ENCODE measurements at regions not wholly inside any gene's neighbourhood (a gene's known extent, or its start where the extent isn't known, plus 50 kb on each side); places are given as distances from the start of the nearest gene placed in this dataset.

GRCh38 chr7:25611196-25611595 is 382.9 kb upstream of the NPVF start:
- no peak for TF ChIP-seq CTCF (IDR thresholded peaks at IDR 0.05)
- no peak for FAIRE-seq
- 69 to 84% methylated on average over 4 of the region's 4 CpGs for WGBS, 2 donors
- H3K36me3 ChIP-seq: no peaks in the 10 kb centered on the region
- peaks cover 0 to 3% (median 0%) of the 10 kb centered on the region in 4 donors for H3K9me3 ChIP-seq
- ATAC-seq: no peak
- intact Hi-C loops (cut with DNase I): no loop called here
- H3K27ac ChIP-seq: no peak overlapping the region
- DNase-seq: no peak
- no peaks in the 10 kb centered on the region for H3K27me3 ChIP-seq
- no peaks in the 10 kb centered on the region for H3K4me1 ChIP-seq
- H3K4me3 ChIP-seq: no peak overlapping the region

- no peak for ATAC-seq
- H3K27ac ChIP-seq: no peak overlapping the region
- intact Hi-C loops (cut with DNase I): no loop called here
- DNase-seq: no peak
- FAIRE-seq: no peak
- 91 to 96% methylated on average over 4 of the region's 4 CpGs for WGBS, 2 donors
- H3K9me3 ChIP-seq: peaks cover 0 to 3% (median 0%) of the 10 kb centered on the region in 4 donors
- no peak overlapping the region for H3K4me3 ChIP-seq
- H3K27me3 ChIP-seq: no peaks in the 10 kb centered on the region
- H3K4me1 ChIP-seq: no peaks in the 10 kb centered on the region
- H3K36me3 ChIP-seq: no peaks in the 10 kb centered on the region
- TF ChIP-seq CTCF (IDR thresholded peaks at IDR 0.05): no peak
Observed at GRCh38 chr7:25613912-25614311, 385.6 kb upstream of the NPVF start.

- WGBS, 2 donors: 63 to 75% methylated on average over 3 of the region's 3 CpGs
- DNase-seq: no peak
- FAIRE-seq: no peak
- Histone ChIP-seq H3K27me3 (no peaks in the 10 kb centered on the region), H3K4me3 (no peak overlapping the region), H3K36me3 (no peaks in the 10 kb centered on the region), H3K4me1 (no peaks in the 10 kb centered on the region), H3K9me3 (peaks cover 0 to 3% (median 0%) of the 10 kb centered on the region in 4 donors), H3K27ac (no peak overlapping the region)
- TF ChIP-seq CTCF (IDR thresholded peaks at IDR 0.05): no peak
- intact Hi-C loops (cut with DNase I): no loop called here
- ATAC-seq: no peak
Observed at GRCh38 chr7:25614415-25614814, 386.1 kb upstream of the NPVF start.

- intact Hi-C loops (cut with DNase I): no loop called here
- Histone ChIP-seq H3K36me3 (no peaks in the 10 kb centered on the region), H3K27ac (no peak overlapping the region), H3K27me3 (no peaks in the 10 kb centered on the region), H3K4me1 (no peaks in the 10 kb centered on the region), H3K4me3 (no peak overlapping the region), H3K9me3 (peaks cover 0 to 3% (median 0%) of the 10 kb centered on the region in 4 donors)
- DNase-seq (no peak), FAIRE-seq (no peak), ATAC-seq (peak in 1 of 4 donors; percentile 41)
- 64 to 77% methylated on average over 4 of the region's 4 CpGs for WGBS, 2 donors
- TF ChIP-seq CTCF (IDR thresholded peaks at IDR 0.05): no peak
Observed at GRCh38 chr7:25615003-25615402, 386.7 kb upstream of the NPVF start.

- 77 to 78% methylated on average over 5 of the region's 5 CpGs for WGBS, 2 donors
- ATAC-seq: no peak
- peaks cover 0 to 3% (median 0%) of the 10 kb centered on the region in 4 donors for H3K9me3 ChIP-seq
- H3K36me3 ChIP-seq: no peaks in the 10 kb centered on the region
- no peak overlapping the region for H3K4me3 ChIP-seq
- no peak for TF ChIP-seq CTCF (IDR thresholded peaks at IDR 0.05)
- H3K27me3 ChIP-seq: no peaks in the 10 kb centered on the region
- FAIRE-seq: no peak
- no peak overlapping the region for H3K27ac ChIP-seq
- no peak for DNase-seq
- intact Hi-C loops (cut with DNase I): no loop called here
- H3K4me1 ChIP-seq: no peaks in the 10 kb centered on the region
Observed at GRCh38 chr7:25615593-25615992, 387.3 kb upstream of the NPVF start.
